Ovary (tissue), 3 donors: ENCODE measurements at regions not wholly inside any gene's neighbourhood (a gene's known extent, or its start where the extent isn't known, plus 50 kb on each side); places are given as distances from the start of the nearest gene placed in this dataset.

Source experiments
- CTCF ChIP-seq, 3 donors: fragments of 450-650 bp in 2 of 3; fragments of 200-600 bp in 1 of 3; IDR thresholded peaks; one replicate each; pipeline versions ENCODE4 v1.5.1 to v1.8.0; 2016 to 2022; ENCODE audit warnings: antibody characterized with exemption in 3 of 3, mild to moderate bottlenecking in 1 of 3
- EP300 ChIP-seq: sonication (generic); formaldehyde crosslinking; IDR thresholded peaks from one replicate; pipeline ENCODE4 v1.6.1; 2017; ENCODE audit warnings: antibody characterized with exemption
- POLR2A ChIP-seq: fragments of 450-650 bp; IDR thresholded peaks from one replicate; pipeline ENCODE4 v1.6.1; 2017; ENCODE audit warnings: antibody characterized with exemption, mild to moderate bottlenecking, moderate library complexity
- donor health status: DM: no; HTN: no; CAD: no.

GRCh38 chr6:23752414-23752813 is 373.6 kb upstream of the NRSN1 start:
- no peak for TF ChIP-seq CTCF (IDR thresholded peaks at IDR 0.05)
- no peak for TF ChIP-seq EP300
- TF ChIP-seq POLR2A = no peak
